PFSK-1 (cell line): ENCODE measurements at regions not wholly inside any gene's neighbourhood (a gene's known extent, or its start where the extent isn't known, plus 50 kb on each side); places are given as distances from the start of the nearest gene placed in this dataset.

Source experiments
- FOXP2 ChIP-seq: optimal IDR thresholded peaks from 2 replicates; pipeline ENCODE3; 2011; ENCODE audit warnings: borderline replicate concordance, control low read depth, inconsistent platforms; ENCODE audit not compliant: insufficient read depth; ENCODE audit errors: extremely low read length, extremely low read depth
- POLR2AphosphoS5 ChIP-seq: IDR thresholded peaks from 2 replicates; pipeline ENCODE4 v1.6.1; 2012; ENCODE audit warnings: low read depth, mild to moderate bottlenecking, control low read depth, low read length, moderate library complexity
- SIN3A ChIP-seq: IDR thresholded peaks from 2 replicates; pipeline ENCODE4 v1.6.1; 2012; ENCODE audit warnings: mild to moderate bottlenecking, low read length, moderate library complexity, borderline replicate concordance; ENCODE audit not compliant: insufficient read depth
- TAF1 ChIP-seq: IDR thresholded peaks from 2 replicates; pipeline ENCODE4 v1.6.1; 2012; ENCODE audit warnings: low read length, control low read depth, borderline replicate concordance; ENCODE audit not compliant: insufficient read depth
- TF ChIP-seq, protein P1 (sequence below), 2 experiments: IDR thresholded peaks; 2 replicates each; pipeline versions ENCODE4 v1.6.1 to v1.8.0; 2011 to 2012; ENCODE audit warnings: low read depth in 2 of 2, low read length in 2 of 2, control low read depth in 1 of 2, inconsistent platforms in 1 of 2, mild to moderate bottlenecking in 1 of 2, moderate library complexity in 1 of 2; ENCODE audit not compliant: insufficient read depth in 1 of 2

DNA sequence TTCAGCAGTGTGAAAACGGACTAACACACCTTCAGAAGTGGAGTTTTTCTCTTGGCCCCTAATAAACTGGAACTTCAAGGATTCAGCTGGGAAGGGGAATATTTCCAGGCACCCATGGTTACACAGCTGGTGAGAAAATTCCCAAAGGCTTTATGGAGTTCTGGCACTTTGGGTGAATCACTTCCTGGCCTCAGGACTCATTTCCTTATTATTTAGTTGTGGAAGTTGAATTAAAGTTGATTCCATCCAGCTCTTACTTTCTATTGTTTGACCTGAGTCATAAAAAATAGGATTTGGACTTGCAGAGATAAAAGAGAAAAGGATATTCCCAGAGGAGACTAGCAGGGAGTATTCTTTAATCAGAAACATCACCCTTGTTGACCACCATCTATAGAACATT lies 882.1 kb downstream of the UQCRFS1 start:
- TF ChIP-seq FOXP2 = no peak
- no peak for TF ChIP-seq SIN3A
- no peak for TF ChIP-seq POLR2AphosphoS5
- TF ChIP-seq, protein P1, sequence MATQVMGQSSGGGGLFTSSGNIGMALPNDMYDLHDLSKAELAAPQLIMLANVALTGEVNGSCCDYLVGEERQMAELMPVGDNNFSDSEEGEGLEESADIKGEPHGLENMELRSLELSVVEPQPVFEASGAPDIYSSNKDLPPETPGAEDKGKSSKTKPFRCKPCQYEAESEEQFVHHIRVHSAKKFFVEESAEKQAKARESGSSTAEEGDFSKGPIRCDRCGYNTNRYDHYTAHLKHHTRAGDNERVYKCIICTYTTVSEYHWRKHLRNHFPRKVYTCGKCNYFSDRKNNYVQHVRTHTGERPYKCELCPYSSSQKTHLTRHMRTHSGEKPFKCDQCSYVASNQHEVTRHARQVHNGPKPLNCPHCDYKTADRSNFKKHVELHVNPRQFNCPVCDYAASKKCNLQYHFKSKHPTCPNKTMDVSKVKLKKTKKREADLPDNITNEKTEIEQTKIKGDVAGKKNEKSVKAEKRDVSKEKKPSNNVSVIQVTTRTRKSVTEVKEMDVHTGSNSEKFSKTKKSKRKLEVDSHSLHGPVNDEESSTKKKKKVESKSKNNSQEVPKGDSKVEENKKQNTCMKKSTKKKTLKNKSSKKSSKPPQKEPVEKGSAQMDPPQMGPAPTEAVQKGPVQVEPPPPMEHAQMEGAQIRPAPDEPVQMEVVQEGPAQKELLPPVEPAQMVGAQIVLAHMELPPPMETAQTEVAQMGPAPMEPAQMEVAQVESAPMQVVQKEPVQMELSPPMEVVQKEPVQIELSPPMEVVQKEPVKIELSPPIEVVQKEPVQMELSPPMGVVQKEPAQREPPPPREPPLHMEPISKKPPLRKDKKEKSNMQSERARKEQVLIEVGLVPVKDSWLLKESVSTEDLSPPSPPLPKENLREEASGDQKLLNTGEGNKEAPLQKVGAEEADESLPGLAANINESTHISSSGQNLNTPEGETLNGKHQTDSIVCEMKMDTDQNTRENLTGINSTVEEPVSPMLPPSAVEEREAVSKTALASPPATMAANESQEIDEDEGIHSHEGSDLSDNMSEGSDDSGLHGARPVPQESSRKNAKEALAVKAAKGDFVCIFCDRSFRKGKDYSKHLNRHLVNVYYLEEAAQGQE (IDR thresholded peaks at IDR 0.05; ENCODE audit: insufficient read depth in 1 of 2, low read depth in 2 of 2, low read length in 2 of 2) = no peak
- no peak for TF ChIP-seq TAF1

DNA sequence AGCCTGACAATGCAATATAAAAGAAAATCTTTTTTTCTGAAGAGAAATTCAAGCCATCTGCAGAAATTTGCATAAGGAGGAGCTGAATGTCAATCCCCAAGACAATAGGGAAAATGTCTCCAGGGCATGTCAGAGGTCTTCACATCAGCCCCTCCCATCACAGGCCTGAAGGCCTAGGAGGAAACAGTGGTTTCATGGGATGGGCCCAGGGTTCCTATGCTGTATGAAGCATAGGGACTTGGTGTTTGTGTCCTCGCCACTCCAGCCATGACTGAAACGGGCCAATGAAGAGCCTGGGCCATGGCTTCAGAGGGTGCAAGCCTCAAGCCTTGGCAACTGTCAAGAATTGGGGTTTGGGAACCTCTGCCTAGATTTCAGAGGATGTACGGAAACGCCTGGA lies 883.5 kb downstream of the UQCRFS1 start:
- TF ChIP-seq TAF1 = no peak
- TF ChIP-seq, protein P1 (IDR thresholded peaks at IDR 0.05; ENCODE audit: insufficient read depth in 1 of 2, low read depth in 2 of 2, low read length in 2 of 2) = no peak
- TF ChIP-seq SIN3A = no peak
- no peak for TF ChIP-seq FOXP2
- TF ChIP-seq POLR2AphosphoS5 = no peak

DNA sequence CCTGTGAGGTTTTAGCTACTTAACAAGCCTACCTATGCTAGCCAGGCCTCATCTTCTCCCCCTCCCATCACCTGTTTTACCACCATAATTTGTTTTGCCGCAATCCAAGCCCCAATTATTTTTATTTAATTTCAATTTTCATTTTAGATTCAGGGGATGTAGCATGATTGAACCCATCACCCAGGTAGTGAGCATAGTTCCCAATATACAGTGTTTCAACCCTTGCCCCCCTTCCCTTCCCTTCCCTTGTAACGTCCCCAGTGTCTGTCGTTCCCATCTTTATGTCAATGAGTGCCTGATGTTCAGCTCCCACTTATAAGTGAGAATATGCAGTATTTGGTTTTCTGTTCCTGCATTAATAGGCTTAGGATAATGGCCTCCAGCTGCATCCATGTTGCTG lies 885.0 kb downstream of the UQCRFS1 start:
- TF ChIP-seq POLR2AphosphoS5 (no peak), FOXP2 (no peak)
- TF ChIP-seq, protein P1 (IDR thresholded peaks at IDR 0.05; ENCODE audit: insufficient read depth in 1 of 2, low read depth in 2 of 2, low read length in 2 of 2) = no peak

DNA sequence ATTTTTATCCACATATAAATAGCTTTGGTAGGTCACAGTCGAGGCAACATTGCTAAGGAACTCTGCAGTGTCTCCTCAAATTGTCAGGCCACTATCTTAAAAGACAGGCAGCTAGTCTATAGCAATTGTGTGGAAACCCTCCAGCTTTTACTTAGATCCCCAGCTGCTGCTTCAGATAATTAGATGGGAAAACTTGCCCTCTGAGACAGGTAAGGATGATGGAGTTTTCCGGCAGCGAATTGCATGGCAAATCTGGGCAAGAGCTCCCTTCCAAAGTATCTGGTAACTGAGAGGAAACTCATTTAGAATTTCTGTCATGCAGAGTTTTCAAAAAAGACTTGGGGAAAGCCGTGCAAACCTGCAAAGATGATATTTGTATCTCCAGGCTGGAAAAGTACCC lies 886.2 kb downstream of the UQCRFS1 start:
- TF ChIP-seq TAF1 = no peak
- no peak for TF ChIP-seq POLR2AphosphoS5
- TF ChIP-seq FOXP2 = no peak
- TF ChIP-seq, protein P1 (IDR thresholded peaks at IDR 0.05; ENCODE audit: insufficient read depth in 1 of 2, low read depth in 2 of 2, low read length in 2 of 2) = no peak
- no peak for TF ChIP-seq SIN3A

DNA sequence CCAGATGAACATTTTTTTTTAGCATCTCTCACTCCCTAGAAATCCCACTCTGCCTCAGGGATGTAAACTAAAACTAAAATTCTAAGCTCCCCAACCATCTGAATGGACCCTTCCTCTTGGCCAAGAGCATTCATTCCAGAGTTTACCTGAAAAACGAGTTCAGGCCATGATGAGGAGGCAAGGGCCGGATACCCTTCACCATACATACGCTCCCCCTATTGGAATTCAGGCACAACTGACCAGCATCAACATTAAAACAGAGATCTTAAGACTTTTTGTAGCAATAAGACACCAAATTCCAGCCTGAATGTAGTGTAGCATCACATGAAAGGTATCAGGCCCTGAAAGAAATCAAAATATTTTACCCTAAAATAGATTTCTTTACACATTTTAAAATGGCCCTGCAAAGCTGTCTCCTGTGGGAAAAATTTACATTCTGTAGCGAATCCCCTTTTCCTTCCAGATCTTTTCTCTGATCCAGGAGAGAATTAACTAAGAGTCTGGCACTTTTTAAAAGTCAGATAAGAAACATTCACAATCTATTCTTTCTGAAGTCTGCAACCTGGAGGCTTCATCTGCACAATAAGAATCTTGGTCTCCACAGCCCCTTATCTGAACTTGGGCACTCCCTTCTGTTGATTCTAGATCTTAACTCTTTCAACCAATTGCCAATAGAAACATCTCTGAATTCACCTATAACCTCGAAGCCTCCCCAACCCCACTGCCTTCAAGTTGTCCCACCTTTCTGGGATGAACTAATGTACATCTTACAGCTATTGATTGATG lies 888.5 kb downstream of the UQCRFS1 start:
- TF ChIP-seq, protein P1 (IDR thresholded peaks at IDR 0.05; ENCODE audit: insufficient read depth in 1 of 2, low read depth in 2 of 2, low read length in 2 of 2) = no peak
- TF ChIP-seq SIN3A (no peak), POLR2AphosphoS5 (no peak), TAF1 (no peak), FOXP2 (no peak)
